ENCODE measurements at regions not wholly inside any gene's neighbourhood (a gene's known extent, or its start where the extent isn't known, plus 50 kb on each side); places are given as distances from the start of the nearest gene placed in this dataset.

- TF ChIP-seq, protein P1, sequence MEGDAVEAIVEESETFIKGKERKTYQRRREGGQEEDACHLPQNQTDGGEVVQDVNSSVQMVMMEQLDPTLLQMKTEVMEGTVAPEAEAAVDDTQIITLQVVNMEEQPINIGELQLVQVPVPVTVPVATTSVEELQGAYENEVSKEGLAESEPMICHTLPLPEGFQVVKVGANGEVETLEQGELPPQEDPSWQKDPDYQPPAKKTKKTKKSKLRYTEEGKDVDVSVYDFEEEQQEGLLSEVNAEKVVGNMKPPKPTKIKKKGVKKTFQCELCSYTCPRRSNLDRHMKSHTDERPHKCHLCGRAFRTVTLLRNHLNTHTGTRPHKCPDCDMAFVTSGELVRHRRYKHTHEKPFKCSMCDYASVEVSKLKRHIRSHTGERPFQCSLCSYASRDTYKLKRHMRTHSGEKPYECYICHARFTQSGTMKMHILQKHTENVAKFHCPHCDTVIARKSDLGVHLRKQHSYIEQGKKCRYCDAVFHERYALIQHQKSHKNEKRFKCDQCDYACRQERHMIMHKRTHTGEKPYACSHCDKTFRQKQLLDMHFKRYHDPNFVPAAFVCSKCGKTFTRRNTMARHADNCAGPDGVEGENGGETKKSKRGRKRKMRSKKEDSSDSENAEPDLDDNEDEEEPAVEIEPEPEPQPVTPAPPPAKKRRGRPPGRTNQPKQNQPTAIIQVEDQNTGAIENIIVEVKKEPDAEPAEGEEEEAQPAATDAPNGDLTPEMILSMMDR (IDR thresholded peaks at IDR 0.05) = no peak
- no peak for TF ChIP-seq POLR2AphosphoS5 (IDR thresholded peaks at IDR 0.05)
These were observed 532.3 kb downstream of the BRINP1 start for GRCh38 chr9:118836891-118837290.

Measured in esophagus muscularis mucosa (tissue), 3 donors.